Suprapubic skin (tissue), 4 donors: ENCODE measurements at regions not wholly inside any gene's neighbourhood (a gene's known extent, or its start where the extent isn't known, plus 50 kb on each side); places are given as distances from the start of the nearest gene placed in this dataset.

Source experiments
- EP300 ChIP-seq: sonication (generic); formaldehyde crosslinking; IDR thresholded peaks from one replicate; pipeline ENCODE4 v1.6.1; 2017; ENCODE audit warnings: antibody characterized with exemption
- POLR2A ChIP-seq, 2 donors: fragments of 450-650 bp; IDR thresholded peaks; one replicate each; pipeline ENCODE4 v1.6.1; 2017; ENCODE audit warnings: antibody characterized with exemption in 2 of 2, mild to moderate bottlenecking in 2 of 2, moderate library complexity in 2 of 2
- POLR2AphosphoS5 ChIP-seq, 3 donors: sonication (generic); formaldehyde crosslinking; IDR thresholded peaks; one replicate each; pipeline ENCODE4 v1.6.1; 2017; ENCODE audit warnings: antibody characterized with exemption in 3 of 3
- TF ChIP-seq, protein P1 (sequence below), 2 donors: fragments of 200-600 bp in 1 of 2; fragments of 450-650 bp in 1 of 2; sonication (generic) in 1 of 2; IDR thresholded peaks; one replicate each; pipeline ENCODE4 v1.5.1; 2016 to 2019; ENCODE audit warnings: antibody characterized with exemption in 2 of 2, mild to moderate bottlenecking in 1 of 2, moderate library complexity in 1 of 2

DNA sequence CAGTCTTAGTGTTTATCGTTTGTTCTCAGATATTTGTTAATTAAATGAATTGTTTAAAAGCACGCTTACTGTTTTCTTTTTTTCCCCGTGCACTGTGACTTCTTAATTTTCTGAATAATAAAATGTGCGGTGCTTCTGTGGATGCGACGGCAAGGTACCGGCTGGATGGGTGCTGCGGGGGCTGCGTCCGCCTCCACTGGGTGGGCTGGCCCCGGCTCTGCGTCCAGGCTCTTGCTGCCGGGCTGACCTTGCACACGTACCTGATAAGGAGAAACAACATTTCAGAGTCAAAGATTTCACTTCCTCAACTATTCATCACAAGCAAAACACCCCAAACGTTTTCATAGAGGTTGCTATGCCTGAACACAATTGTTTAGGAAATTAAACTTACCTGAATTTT, 404.0 kb upstream of the IRX1 start:
- TF ChIP-seq POLR2A (IDR thresholded peaks at IDR 0.05) = no peak
- TF ChIP-seq, protein P1, sequence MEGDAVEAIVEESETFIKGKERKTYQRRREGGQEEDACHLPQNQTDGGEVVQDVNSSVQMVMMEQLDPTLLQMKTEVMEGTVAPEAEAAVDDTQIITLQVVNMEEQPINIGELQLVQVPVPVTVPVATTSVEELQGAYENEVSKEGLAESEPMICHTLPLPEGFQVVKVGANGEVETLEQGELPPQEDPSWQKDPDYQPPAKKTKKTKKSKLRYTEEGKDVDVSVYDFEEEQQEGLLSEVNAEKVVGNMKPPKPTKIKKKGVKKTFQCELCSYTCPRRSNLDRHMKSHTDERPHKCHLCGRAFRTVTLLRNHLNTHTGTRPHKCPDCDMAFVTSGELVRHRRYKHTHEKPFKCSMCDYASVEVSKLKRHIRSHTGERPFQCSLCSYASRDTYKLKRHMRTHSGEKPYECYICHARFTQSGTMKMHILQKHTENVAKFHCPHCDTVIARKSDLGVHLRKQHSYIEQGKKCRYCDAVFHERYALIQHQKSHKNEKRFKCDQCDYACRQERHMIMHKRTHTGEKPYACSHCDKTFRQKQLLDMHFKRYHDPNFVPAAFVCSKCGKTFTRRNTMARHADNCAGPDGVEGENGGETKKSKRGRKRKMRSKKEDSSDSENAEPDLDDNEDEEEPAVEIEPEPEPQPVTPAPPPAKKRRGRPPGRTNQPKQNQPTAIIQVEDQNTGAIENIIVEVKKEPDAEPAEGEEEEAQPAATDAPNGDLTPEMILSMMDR (IDR thresholded peaks at IDR 0.05) = no peak
- TF ChIP-seq POLR2AphosphoS5 (IDR thresholded peaks at IDR 0.05) = no peak
- no peak for TF ChIP-seq EP300
